Iris pigment epithelial cell (primary cell): ENCODE measurements at regions not wholly inside any gene's neighbourhood (a gene's known extent, or its start where the extent isn't known, plus 50 kb on each side); places are given as distances from the start of the nearest gene placed in this dataset.

Experiments
- DNase-seq: peaks from one replicate; pipeline ENCODE4 v3.0.0-alpha.2; 2011; ENCODE audit warnings: low read depth

GRCh38 chr3:194837457-194838127 lies 151.9 kb downstream of the FAM43A start:
- DNase-seq: no peak

DNA sequence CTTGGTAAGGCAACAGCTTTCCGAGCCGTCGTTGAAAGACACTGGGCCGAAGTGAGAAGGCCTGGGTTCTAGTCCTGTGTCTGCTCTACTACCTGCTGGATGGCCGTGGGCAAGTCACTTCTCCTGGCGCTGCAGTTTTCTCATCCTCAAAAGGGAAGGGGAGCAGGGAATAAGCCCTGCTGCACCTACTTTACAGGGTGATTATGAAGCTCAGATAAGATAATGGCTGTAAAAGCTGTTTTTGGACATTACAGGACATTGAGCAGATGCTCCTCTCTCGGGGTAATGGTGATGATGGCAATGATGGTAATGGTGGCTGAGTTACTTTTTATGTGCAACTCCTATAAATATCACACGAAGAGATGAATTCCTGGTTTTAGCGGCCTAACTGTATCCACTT lies 152.6 kb downstream of the FAM43A start:
- DNase-seq: no peak

GRCh38 chr3:194840661-194841514 lies 155.2 kb downstream of the FAM43A start:
- peak; percentile 16 for DNase-seq

DNA sequence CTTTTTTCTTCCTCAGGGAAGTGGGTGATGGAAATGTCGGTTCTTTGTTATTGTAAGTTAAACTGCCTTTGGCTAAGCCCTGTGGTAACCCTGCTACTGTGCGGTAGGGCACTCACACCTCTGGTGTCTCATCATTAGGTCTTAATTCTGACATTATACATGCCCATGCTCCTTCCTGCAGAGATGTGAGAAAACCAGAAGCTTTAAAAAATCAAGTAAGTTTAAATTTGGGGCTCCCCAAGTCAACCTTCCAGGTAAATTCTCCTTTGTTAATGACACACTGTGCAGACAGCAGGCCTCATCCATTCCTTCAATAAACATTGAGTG lies 155.8 kb downstream of the FAM43A start:
- no peak for DNase-seq

DNA sequence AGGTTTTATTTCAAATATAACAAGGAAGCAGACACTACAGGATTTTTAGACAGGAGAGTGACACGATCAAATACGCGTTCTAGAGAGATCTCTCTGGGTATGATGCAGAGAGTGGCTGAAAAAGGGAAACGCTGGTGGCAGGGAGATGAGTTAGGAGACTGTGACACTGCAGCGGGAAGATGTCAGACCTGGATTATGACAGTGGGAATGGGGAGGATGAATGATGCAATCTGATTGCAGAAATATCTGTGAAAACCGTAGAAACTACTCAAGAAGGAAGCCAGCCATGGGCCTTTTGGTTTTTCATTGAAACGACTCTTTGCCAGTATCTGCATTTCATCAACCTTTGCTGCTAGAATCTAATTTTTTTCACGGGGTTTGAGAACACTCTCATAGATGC lies 157.9 kb downstream of the FAM43A start:
- no peak for DNase-seq

- DNase-seq: no peak
These were observed 158.4 kb downstream of the FAM43A start for GRCh38 chr3:194844046-194844445.

- no peak for DNase-seq
These were observed 163.6 kb downstream of the FAM43A start for GRCh38 chr3:194849166-194849875.

GRCh38 chr3:194851254-194851653 lies 165.6 kb downstream of the FAM43A start:
- no peak for DNase-seq

DNA sequence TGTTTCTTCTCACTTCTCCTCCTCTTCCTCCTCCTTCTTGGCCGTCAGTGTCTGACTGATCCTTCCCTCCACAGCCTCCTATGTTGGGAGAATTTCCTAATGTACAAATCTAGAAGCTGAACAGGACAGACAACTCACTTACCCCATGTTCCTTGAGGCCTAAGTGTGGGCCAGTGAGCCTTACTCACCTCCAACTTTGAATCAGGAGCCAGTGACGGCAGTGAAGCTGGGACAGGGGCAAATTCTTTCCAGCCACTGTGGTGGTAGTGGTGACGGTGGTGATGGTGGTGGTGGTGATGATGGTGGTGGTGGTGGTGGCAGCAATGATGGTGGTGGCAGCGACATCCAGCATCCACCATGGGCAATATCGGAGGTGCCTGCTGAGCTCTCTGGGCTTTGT lies 166.3 kb downstream of the FAM43A start:
- no peak for DNase-seq

DNA sequence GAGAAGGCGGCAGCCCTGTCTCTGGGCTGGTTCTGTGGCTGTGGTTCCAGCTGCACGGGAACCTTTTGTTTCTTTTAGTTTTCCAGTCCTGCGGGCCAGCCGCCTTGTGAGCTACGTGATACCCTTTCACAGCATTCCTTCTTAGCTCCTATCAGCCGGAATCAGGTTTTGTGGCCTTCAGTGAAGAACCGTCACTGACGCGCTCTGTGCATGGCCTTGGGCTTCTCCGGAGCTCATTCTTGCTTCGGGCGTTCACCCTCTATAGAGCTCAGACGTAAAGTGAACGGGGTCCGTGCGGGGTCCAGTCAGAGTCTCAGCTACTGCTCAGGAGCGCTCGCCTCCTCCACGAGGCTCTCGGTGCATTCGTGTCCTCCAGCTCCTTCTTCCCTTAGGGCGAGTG lies 166.7 kb downstream of the FAM43A start:
- DNase-seq: no peak

GRCh38 chr3:194852831-194853508 lies 167.3 kb downstream of the FAM43A start:
- DNase-seq: no peak

DNA sequence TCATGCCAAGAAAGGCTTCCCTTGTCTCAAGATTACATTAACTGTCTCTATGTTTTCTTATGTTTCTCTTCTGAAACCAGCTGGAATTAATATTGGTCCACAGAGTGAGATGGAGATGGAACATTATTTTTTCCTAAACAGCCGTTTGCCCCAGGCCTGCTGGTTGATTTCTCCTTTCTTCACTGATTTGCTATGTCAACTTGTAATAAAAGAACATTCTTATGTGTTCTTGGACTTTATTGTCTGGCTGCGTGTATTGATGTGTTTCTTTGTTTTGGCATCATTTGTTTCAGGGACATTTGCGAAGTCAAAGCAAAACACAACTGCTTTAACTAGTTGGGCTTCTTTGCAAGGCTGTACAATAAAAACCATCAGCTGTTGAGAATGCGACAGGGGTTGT lies 168.5 kb downstream of the FAM43A start:
- no peak for DNase-seq

DNA sequence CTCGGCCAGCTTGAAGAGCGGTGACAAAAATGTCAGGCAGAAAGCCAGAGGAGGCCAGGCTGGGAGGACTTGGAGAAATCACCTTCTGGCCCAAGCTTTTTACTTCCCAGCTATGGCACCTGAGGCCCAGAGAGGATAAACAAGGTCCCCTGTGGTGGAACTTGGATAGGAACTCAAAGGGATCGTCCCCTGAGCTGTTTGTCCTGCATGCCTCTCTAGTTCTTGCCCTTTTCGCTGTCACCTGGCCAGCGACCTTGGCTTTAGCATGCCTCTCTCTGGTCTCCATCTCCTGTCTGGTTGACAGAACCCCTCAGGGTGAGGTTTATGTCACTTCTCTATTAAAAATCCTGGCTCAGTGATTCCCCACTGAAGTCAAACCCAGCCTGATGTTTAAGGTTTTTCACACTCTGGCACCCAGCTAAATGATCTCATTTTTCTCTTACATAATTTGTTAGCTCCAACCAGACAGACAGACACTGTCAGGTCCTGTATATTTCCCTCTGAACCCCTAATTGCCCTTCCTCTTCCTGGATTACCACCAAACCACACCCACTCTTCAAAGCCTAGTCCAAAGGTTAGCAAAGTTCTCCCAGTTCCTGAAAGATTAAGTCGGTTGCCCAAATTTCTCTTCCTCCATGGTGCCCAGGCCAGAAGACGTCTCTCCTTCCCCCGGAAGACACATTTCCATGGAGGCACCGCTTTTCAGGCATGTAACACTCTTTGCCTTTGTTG lies 169.1 kb downstream of the FAM43A start:
- DNase-seq: no peak

- no peak for DNase-seq
These were observed 170.6 kb downstream of the FAM43A start for GRCh38 chr3:194856296-194856695.

- DNase-seq: peak; percentile 54
These were observed 171.9 kb downstream of the FAM43A start for GRCh38 chr3:194857469-194858113.

DNA sequence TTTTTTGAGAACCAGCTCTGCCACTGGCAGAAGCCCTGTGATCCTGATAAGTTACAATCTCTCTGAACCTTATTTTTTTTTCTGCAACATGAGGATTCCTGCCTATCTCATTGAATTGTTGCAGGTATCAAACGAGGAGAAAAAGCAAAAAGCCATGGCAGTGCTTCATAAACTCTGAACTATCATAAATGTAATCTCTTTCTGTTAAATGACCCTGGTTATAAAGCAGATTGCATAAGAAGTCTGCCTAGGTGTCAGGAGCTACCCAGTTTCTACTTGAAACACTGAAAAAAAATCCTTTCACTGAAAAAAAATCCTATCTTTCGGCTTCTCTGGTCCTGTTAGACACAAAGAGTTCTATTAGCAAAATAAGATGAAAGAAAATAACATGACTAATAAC lies 172.7 kb downstream of the FAM43A start:
- DNase-seq: no peak

DNA sequence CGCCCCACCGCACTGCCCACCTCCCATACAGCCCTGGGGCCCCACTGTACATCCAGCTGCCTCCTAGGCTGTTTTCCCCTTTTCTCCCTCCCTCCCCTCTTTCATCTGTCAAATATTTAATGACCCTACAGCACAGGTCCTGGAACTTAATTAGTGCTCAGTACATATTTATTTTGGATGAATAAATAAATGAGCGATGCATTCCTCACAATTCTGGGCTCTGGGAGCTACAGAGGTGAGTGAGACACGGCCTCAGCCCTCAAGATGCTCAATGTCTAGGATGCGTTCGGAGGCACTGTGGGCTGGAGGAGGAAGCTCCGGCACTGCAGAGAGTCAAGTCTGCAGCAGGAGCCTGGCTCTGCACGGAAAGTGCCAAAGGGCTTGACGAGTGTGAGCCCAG lies 175.0 kb downstream of the FAM43A start:
- no peak for DNase-seq

DNA sequence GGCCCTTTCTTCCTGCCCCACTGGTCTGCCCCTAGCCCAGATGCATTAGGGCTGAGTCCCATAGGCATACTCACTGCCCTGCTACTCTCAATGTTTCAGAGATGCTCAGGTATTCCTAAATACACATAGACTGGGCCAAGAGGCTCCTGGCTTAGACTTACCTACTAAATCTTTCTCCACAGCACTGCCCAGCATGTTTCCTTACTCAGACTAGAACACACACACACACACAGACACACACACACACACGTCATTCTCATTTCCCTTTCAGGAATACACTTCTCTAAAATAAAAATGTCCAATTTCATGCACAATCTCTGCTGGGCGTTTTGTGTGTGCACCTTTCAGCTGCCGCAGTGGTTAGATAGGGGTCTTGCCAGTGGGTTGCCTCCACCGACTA lies 175.7 kb downstream of the FAM43A start:
- DNase-seq: no peak

DNA sequence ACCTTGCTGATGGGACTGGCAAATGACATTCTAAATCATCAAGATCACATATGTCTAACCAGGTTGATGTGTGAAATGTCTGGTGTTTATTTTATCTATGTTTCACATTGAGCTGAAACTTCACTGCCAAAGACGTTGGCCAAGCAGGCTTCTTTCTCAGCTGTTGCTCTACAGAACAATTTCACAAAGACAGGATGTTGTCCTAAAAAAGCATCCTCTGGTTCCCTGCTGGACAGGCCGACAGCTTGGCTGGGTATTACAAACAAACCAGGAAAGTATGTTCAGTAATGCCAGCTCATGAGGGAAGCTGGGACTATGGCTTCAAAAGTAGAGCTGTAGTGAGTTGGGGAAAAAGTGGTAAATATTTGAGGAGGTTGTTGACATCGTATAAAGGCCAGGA lies 179.4 kb downstream of the FAM43A start:
- no peak for DNase-seq

DNA sequence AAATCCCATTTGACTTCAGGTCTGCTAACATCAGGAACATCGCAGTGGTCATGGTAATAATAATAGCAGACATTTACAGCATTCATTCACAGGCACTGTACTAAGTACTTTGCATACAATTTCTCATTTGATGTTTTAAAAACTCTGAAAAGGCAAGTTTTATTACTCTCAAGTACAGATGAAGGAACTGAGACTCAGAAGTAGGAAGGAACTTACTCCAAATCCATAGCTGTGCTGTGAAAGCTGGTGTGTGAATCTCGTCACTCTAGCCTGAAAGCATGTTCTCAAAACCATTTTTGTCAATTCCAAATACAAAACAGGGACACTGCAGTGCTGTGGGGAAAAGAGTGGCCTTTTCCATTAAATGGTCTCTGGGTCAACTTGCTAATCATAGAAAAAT lies 179.9 kb downstream of the FAM43A start:
- DNase-seq: no peak

GRCh38 chr3:194866236-194866635 lies 180.6 kb downstream of the FAM43A start:
- no peak for DNase-seq
